Trophoblast cell (in vitro differentiated cells and primary cell): ENCODE measurements at regions not wholly inside any gene's neighbourhood (a gene's known extent, or its start where the extent isn't known, plus 50 kb on each side); places are given as distances from the start of the nearest gene placed in this dataset.
"Not testable (repeated sequence)": the region's sequence is repeated elsewhere in the genome, so short reads cannot be mapped to it uniquely, and the experiment has no call there.

Experiments
- DNase-seq, 2 donors: peaks; one replicate each; pipeline ENCODE4 v3.0.0-alpha.2; 2016
- H2AFZ ChIP-seq: 2 replicates; pipeline ENCODE4 v1.6.1; 2013; ENCODE audit warnings: low read length, moderate library complexity, mild to moderate bottlenecking; ENCODE audit not compliant: insufficient read depth, poor library complexity
- H2AK5ac ChIP-seq: 2 replicates; pipeline ENCODE4 v1.6.1; 2013; ENCODE audit warnings: mild to moderate bottlenecking, low read length
- H2BK120ac ChIP-seq: 2 replicates; pipeline ENCODE4 v1.6.1; 2013; ENCODE audit warnings: low read length, mild to moderate bottlenecking, moderate library complexity; ENCODE audit not compliant: insufficient read depth, poor library complexity
- H2BK12ac ChIP-seq: 2 replicates; pipeline ENCODE4 v1.6.1; 2013; ENCODE audit warnings: mild to moderate bottlenecking, low read length, moderate library complexity
- H2BK5ac ChIP-seq: 2 replicates; pipeline ENCODE4 v1.6.1; 2013; ENCODE audit warnings: low read length, low read depth, moderate library complexity, mild to moderate bottlenecking; ENCODE audit not compliant: poor library complexity
- H3K14ac ChIP-seq: 2 replicates; pipeline ENCODE4 v1.6.1; 2013; ENCODE audit warnings: mild to moderate bottlenecking, low read length
- H3K18ac ChIP-seq: 2 replicates; pipeline ENCODE4 v1.6.1; 2013; ENCODE audit warnings: mild to moderate bottlenecking, low read length
- H3K23ac ChIP-seq: 2 replicates; pipeline ENCODE4 v1.6.1; 2013; ENCODE audit warnings: low read length
- H3K27ac ChIP-seq: 2 replicates; pipeline ENCODE4 v1.5.1; 2013; ENCODE audit warnings: low read depth, mild to moderate bottlenecking, inconsistent platforms, low read length, moderate library complexity
- H3K27me3 ChIP-seq: 2 replicates; pipeline ENCODE4 v1.6.1; 2013; ENCODE audit warnings: inconsistent platforms, mild to moderate bottlenecking, low read length, moderate library complexity; ENCODE audit not compliant: insufficient read depth
- H3K36me3 ChIP-seq, 2 experiments: 1 replicate in 1 of 2; 2 replicates in 1 of 2; pipeline ENCODE4 v1.6.1; 2013; ENCODE audit warnings: low read length in 2 of 2, mild to moderate bottlenecking in 2 of 2, moderate library complexity in 1 of 2; ENCODE audit not compliant: insufficient read depth in 2 of 2, control insufficient read depth in 1 of 2
- H3K4ac ChIP-seq: 2 replicates; pipeline ENCODE4 v1.6.1; 2013; ENCODE audit warnings: low read depth, mild to moderate bottlenecking, low read length, moderate library complexity
- H3K4me1 ChIP-seq, 2 experiments: 1 replicate in 1 of 2; 2 replicates in 1 of 2; pipeline ENCODE4 v1.6.1; 2013; ENCODE audit warnings: low read length in 2 of 2, mild to moderate bottlenecking in 2 of 2, moderate library complexity in 1 of 2; ENCODE audit not compliant: insufficient read depth in 2 of 2, control insufficient read depth in 1 of 2
- H3K4me2 ChIP-seq: 2 replicates; pipeline ENCODE4 v1.6.1; 2013; ENCODE audit warnings: inconsistent platforms, mild to moderate bottlenecking, low read length, moderate library complexity
- H3K4me3 ChIP-seq: 2 replicates; pipeline ENCODE4 v1.5.1; 2013; ENCODE audit warnings: mild to moderate bottlenecking, low read depth, low read length, inconsistent platforms
- H3K79me1 ChIP-seq: one replicate; pipeline ENCODE4 v1.6.1; 2013; ENCODE audit warnings: low read length
- H3K79me2 ChIP-seq: 2 replicates; pipeline ENCODE4 v1.6.1; 2013; ENCODE audit warnings: low read length, mild to moderate bottlenecking; ENCODE audit not compliant: control insufficient read depth, insufficient read depth, poor library complexity
- H3K9ac ChIP-seq: 2 replicates; pipeline ENCODE4 v1.6.1; 2013; ENCODE audit warnings: mild to moderate bottlenecking, low read length
- H3K9me3 ChIP-seq: 2 replicates; pipeline ENCODE4 v1.6.1; 2013; ENCODE audit warnings: low read depth, mild to moderate bottlenecking, control low read depth, inconsistent platforms, low read length; ENCODE audit not compliant: insufficient read depth
- H4K12ac ChIP-seq: 2 replicates; pipeline ENCODE4 v1.6.1; 2013; ENCODE audit warnings: low read depth, mild to moderate bottlenecking, low read length, moderate library complexity
- H4K8ac ChIP-seq: 2 replicates; pipeline ENCODE4 v1.6.1; 2013; ENCODE audit warnings: low read depth, mild to moderate bottlenecking, low read length, moderate library complexity
- H4K91ac ChIP-seq: one replicate; pipeline ENCODE4 v1.6.1; 2013; ENCODE audit warnings: low read depth, mild to moderate bottlenecking, low read length, moderate library complexity
- WGBS: extraction: QIAGEN DNeasy Blood & Tissue Kit; methylation state at CpG from one replicate; pipeline ENCODE4 v1.1.7; 2013; ENCODE audit warnings: missing lambda C conversion rate; ENCODE audit not compliant: insufficient read length, insufficient coverage; ENCODE audit errors: extremely low coverage; 5-methylcytosine and 5-hydroxymethylcytosine counted together

DNA sequence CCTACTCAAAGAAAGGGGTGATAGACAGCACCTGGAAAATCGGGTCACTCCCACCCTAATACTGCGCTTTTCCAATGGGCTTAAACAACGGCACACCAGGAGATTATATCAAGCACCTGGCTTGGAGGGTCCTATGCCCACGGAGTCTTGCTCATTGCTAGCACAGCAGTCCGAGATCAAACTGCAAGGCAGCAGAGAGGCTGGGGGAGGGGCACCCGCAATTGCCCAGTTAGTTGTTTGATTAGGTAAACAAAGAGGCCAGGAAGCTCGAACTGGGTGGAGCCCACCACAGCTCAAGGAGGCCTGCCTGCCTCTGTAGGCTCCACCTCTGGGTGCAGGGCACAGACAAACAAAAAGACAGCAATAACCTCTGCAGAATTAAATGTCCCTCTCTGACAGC lies 224.5 kb upstream of the CCL2 start:
- not testable (repeated sequence) for H3K23ac ChIP-seq, H3K27ac ChIP-seq, H3K9me3 ChIP-seq, H4K12ac ChIP-seq, H3K9ac ChIP-seq, H2AK5ac ChIP-seq, H3K79me2 ChIP-seq, H2BK120ac ChIP-seq, H3K4ac ChIP-seq, H4K91ac ChIP-seq, H2BK5ac ChIP-seq, H3K14ac ChIP-seq, H3K79me1 ChIP-seq, DNase-seq, H3K4me3 ChIP-seq, H3K4me2 ChIP-seq, H3K4me1 ChIP-seq, H4K8ac ChIP-seq, H3K27me3 ChIP-seq, H2BK12ac ChIP-seq, H3K18ac ChIP-seq, H2AFZ ChIP-seq, H3K36me3 ChIP-seq
- WGBS: no CpG with 5 or more reads among the region's 7 CpGs

DNA sequence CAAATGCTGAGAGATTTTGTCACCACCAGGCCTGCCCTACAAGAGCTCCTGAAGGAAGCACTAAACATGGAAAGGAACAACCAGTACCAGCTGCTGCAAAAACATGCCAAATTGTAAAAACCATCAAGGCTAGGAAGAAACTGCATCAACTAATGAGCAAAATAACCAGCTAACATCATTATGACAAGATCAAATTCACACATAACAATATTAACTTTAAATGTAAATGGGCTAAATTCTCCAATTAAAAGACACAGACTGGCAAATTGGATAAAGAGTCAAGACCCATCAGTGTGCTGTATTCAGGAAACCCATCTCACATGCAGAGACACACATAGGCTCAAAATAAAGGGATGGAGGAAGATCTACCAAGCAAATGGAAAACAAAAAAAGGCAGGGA lies 222.8 kb upstream of the CCL2 start:
- H3K27me3 ChIP-seq, H3K18ac ChIP-seq, H2BK5ac ChIP-seq, H2BK12ac ChIP-seq, H2AK5ac ChIP-seq, H3K79me2 ChIP-seq, H3K36me3 ChIP-seq, H2BK120ac ChIP-seq, H4K12ac ChIP-seq, H4K8ac ChIP-seq, H4K91ac ChIP-seq, H3K23ac ChIP-seq, H3K14ac ChIP-seq, H2AFZ ChIP-seq, DNase-seq, H3K9ac ChIP-seq, H3K27ac ChIP-seq, H3K4me2 ChIP-seq, H3K9me3 ChIP-seq, H3K4me1 ChIP-seq, H3K4me3 ChIP-seq, H3K79me1 ChIP-seq, H3K4ac ChIP-seq: not testable (repeated sequence)

DNA sequence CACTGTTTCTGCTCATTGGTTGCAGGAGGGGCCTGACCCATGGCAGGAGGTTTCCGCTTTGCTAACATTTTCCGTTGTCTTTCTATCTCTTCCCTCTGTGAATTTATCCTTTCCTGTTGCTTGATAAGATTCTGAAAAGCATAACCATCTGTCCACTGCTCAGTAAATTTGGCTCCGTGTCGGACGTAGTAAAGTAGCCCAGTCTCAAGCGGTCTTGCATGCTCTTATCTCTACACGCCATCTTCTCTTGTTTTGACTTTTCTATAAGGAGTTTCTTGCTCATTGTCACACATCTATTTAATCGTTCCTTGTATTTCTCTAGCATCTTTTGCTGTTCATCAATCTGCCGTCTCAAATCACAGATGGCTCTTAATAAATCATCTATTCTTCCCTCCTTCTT lies 216.3 kb upstream of the CCL2 start:
- not testable (repeated sequence) for H4K12ac ChIP-seq, H2AK5ac ChIP-seq, H3K4me1 ChIP-seq, H2AFZ ChIP-seq, H2BK120ac ChIP-seq, H3K79me1 ChIP-seq, H3K9me3 ChIP-seq, H2BK5ac ChIP-seq, H3K14ac ChIP-seq, H3K9ac ChIP-seq, H3K18ac ChIP-seq, H3K4ac ChIP-seq, H3K4me3 ChIP-seq, H4K91ac ChIP-seq, DNase-seq, H2BK12ac ChIP-seq, H3K23ac ChIP-seq, H3K27me3 ChIP-seq, H3K79me2 ChIP-seq, H3K36me3 ChIP-seq, H4K8ac ChIP-seq, H3K27ac ChIP-seq, H3K4me2 ChIP-seq
- no CpG with 5 or more reads among the region's 9 CpGs for WGBS

DNA sequence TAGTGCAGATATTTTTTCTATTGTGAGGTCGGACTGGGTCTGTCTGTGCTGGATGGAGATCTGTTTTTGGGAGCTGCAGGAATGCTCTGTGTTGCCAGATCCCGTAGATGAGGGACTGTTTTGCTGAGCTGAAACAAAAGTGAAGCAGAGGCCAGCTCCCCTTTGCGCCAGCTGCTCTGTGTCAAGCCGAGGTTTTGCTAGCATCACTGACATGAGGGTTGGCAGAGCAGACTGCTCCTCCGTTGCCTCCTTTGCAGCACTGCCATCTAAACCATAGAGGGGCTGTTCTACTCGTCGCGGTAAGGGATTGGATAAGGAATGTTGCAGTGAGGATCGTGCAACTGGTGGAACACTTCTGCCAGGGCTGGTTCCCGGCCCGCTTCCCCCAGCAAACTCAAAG lies 215.9 kb upstream of the CCL2 start:
- not testable (repeated sequence) for H3K79me2 ChIP-seq, H3K9ac ChIP-seq, DNase-seq, H3K4me1 ChIP-seq, H2AK5ac ChIP-seq, H3K14ac ChIP-seq, H3K4me2 ChIP-seq, H3K79me1 ChIP-seq, H4K91ac ChIP-seq, H2BK12ac ChIP-seq, H4K8ac ChIP-seq, H3K27me3 ChIP-seq, H4K12ac ChIP-seq, H3K4ac ChIP-seq, H3K36me3 ChIP-seq, H3K27ac ChIP-seq, H3K9me3 ChIP-seq, H3K23ac ChIP-seq, H3K18ac ChIP-seq, H2AFZ ChIP-seq, H3K4me3 ChIP-seq, H2BK5ac ChIP-seq, H2BK120ac ChIP-seq
- no CpG with 5 or more reads among the region's 11 CpGs for WGBS
